Bronchial epithelial cell (primary cell): ENCODE measurements at regions not wholly inside any gene's neighbourhood (a gene's known extent, or its start where the extent isn't known, plus 50 kb on each side); places are given as distances from the start of the nearest gene placed in this dataset.

ENCODE experiments used
- DNase-seq: peaks from one replicate; pipeline ENCODE4 v3.0.0-alpha.2; 2010; ENCODE audit warnings: low read depth
- FAIRE-seq: peaks from 2 replicates; lab custom pipeline; 2011; peaks lifted over from hg19 to GRCh38; lab: Jason Lieb, UNC
- H3K27me3 ChIP-seq: 2 replicates; pipeline ENCODE4 v1.5.1; 2011; ENCODE audit warnings: low read length; ENCODE audit not compliant: control insufficient read depth, insufficient read depth
- H3K36me3 ChIP-seq: 2 replicates; pipeline ENCODE4 v1.5.1; 2011; ENCODE audit warnings: low read length; ENCODE audit not compliant: control insufficient read depth, insufficient read depth
- H3K4me3 ChIP-seq: 2 replicates; pipeline ENCODE4 v1.5.1; 2011; ENCODE audit warnings: mild to moderate bottlenecking, low read depth, low read length, control low read depth
- CTCF ChIP-seq: IDR thresholded peaks from 2 replicates; pipeline ENCODE4 v1.5.1; 2011; ENCODE audit warnings: mild to moderate bottlenecking, moderate library complexity, low read length, control low read depth, inconsistent platforms; ENCODE audit not compliant: insufficient read depth, severe bottlenecking

GRCh38 chr12:90246688-90247087 lies 538.0 kb upstream of the ATP2B1 start:
- Histone ChIP-seq H3K4me3 (no peak overlapping the region), H3K36me3 (no peaks in the 10 kb centered on the region), H3K27me3 (no peaks in the 10 kb centered on the region)
- no peak for TF ChIP-seq CTCF
- no peak for DNase-seq
- FAIRE-seq: no peak

GRCh38 chr12:90245391-90245790 lies 536.8 kb upstream of the ATP2B1 start:
- FAIRE-seq: no peak
- DNase-seq: no peak
- no peaks in the 10 kb centered on the region for H3K27me3 ChIP-seq
- no peaks in the 10 kb centered on the region for H3K36me3 ChIP-seq
- no peak overlapping the region for H3K4me3 ChIP-seq
- TF ChIP-seq CTCF: no peak

GRCh38 chr12:90244232-90244631 lies 535.6 kb upstream of the ATP2B1 start:
- no peaks in the 10 kb centered on the region for H3K27me3 ChIP-seq
- DNase-seq (peak; percentile 64), FAIRE-seq (no peak)
- no peaks in the 10 kb centered on the region for H3K36me3 ChIP-seq
- TF ChIP-seq CTCF: no peak
- no peak overlapping the region for H3K4me3 ChIP-seq

GRCh38 chr12:90243211-90243610 lies 534.6 kb upstream of the ATP2B1 start:
- Histone ChIP-seq H3K36me3 (no peaks in the 10 kb centered on the region), H3K27me3 (no peaks in the 10 kb centered on the region), H3K4me3 (no peak overlapping the region)
- FAIRE-seq: no peak
- no peak for DNase-seq
- TF ChIP-seq CTCF: no peak

GRCh38 chr12:90239732-90240260 lies 531.2 kb upstream of the ATP2B1 start:
- Histone ChIP-seq H3K27me3 (no peaks in the 10 kb centered on the region), H3K4me3 (no peak overlapping the region), H3K36me3 (no peaks in the 10 kb centered on the region)
- no peak for DNase-seq
- TF ChIP-seq CTCF: no peak
- no peak for FAIRE-seq

- Histone ChIP-seq H3K27me3 (no peaks in the 10 kb centered on the region), H3K36me3 (no peaks in the 10 kb centered on the region), H3K4me3 (no peak overlapping the region)
- DNase-seq (no peak), FAIRE-seq (no peak)
- no peak for TF ChIP-seq CTCF
These were observed 530.1 kb upstream of the ATP2B1 start for GRCh38 chr12:90238663-90239271.
